NCI-H524 treated with DMSO at 0.1 percent for 48 hours (cell line): ENCODE measurements at regions not wholly inside any gene's neighbourhood (a gene's known extent, or its start where the extent isn't known, plus 50 kb on each side); places are given as distances from the start of the nearest gene placed in this dataset.
"Not testable (repeated sequence)": the region's sequence is repeated elsewhere in the genome, so short reads cannot be mapped to it uniquely, and the experiment has no call there.

Experiments used
- DNase-seq: peaks from one replicate; lab custom pipeline; 2025; lab: John Stamatoyannopoulos, UW

DNA sequence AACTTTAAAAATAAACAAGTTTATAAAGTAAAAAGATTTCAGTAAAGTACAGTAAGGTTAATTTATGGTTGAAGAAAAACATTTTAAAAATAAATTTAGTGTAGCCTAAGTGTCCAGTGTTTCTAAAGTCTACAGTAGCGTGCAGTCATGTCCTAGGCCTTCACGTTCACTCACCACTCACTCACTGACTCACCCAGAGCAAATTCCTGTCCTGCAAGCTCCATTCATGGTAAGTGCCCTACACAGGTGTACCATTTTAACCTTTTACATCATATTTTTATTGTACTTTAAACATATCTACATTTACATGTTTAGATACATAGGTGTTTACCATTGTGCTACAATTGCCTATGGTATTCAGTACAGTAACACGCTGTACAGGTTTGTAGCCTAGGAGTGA is 81.4 kb downstream of the PRL start:
- DNase-seq, result not testable (repeated sequence)

DNA sequence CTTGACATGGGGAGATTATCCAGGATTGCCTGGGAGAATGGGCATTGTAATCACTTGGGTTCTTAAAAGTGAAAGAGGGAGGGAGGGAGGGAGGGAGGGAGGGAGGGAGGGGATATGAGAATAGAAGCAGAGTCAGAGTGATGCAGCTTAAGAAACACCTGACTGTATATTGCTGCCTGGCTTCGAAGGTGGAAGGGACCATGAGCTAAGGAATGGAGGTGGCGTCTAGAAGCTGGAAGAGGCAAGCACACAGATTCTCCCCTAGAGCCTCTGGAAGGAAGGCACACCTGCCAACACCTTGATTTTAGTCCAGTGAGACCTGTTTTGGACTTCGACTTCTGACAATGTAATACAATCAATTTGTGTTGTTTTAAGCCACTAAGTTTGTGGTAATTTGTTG is 78.4 kb downstream of the PRL start:
- no peak for DNase-seq

- no peak for DNase-seq
Measured at GRCh38 chr6:22219925-22220324, 76.9 kb downstream of the PRL start.

GRCh38 chr6:22221211-22221610 is 75.6 kb downstream of the PRL start:
- DNase-seq, result no peak

- DNase-seq, result no peak
Measured at GRCh38 chr6:22221630-22222029, 75.2 kb downstream of the PRL start.

- peak; percentile 83 for DNase-seq
Measured at GRCh38 chr6:22222469-22222868, 74.4 kb downstream of the PRL start.

- DNase-seq, result no peak
Measured at GRCh38 chr6:22227824-22228610, 68.8 kb downstream of the PRL start.

DNA sequence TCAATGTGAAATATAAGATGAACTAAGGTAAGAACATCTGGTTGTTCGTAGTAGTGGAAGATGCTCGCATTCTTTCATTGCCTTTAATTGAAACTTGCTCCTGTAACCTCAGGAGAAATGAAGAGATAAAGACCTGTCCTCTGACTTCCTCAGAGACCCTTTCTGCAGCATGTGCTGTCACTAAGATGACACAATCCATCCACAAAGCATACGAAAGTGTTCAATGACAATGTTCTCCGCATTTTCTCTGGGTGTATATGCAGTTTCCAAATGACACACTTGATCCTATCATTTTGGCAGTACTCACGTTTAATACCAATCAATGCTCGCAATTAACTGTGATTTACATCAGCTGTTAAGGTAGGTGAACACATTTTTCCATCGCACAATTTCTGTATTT is 65.8 kb downstream of the PRL start:
- DNase-seq, result no peak

GRCh38 chr6:22231616-22232015 is 65.2 kb downstream of the PRL start:
- DNase-seq, result no peak

DNA sequence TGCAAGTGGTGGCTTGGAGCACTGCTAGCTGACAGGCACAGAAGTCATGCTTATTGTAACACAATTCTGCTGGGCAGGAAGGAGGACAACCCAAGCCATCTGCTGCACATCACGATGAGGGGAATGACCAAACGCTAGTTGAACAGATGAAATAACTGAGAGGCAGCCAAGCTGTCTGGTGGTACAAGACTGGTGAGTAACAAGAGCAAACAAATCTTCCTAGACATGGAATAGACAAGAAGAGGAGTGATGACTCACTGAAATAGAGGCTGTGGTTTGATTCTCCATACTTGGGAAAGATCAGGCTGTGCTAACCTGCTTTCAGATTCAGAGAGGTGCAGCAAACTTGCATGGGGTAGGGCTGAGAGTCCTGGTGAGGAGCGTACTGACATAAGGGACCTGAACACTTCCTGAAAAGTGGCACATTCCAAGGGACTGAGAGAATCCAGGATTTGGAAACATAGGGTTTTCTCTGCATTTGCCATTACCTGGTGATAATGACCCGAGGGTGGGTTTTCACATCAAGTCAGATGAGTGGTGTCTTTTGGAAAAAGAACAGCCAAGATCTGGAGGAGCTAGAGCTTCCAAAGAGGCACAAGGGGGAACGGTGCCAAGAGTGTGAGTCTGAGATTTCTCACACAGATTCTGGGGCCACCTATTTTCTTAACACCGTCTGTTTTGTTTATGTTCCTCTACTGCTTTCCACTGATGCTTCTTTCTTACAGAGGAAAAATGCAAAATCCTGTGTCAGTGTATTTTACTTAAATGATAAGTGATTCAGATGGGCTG is 60.0 kb downstream of the PRL start:
- no peak for DNase-seq
